ENCODE measurements at regions not wholly inside any gene's neighbourhood (a gene's known extent, or its start where the extent isn't known, plus 50 kb on each side); places are given as distances from the start of the nearest gene placed in this dataset.

- DNase-seq: no peak
Measured at GRCh38 chr16:5382484-5382883, 284.9 kb upstream of the EEF2KMT start.

- no peak for DNase-seq
Measured at GRCh38 chr16:5381481-5381880, 283.9 kb upstream of the EEF2KMT start.

- no peak for DNase-seq
Measured at GRCh38 chr16:5379954-5380353, 282.4 kb upstream of the EEF2KMT start.

GRCh38 chr16:5378531-5378930, 280.9 kb upstream of the EEF2KMT start:
- no peak for DNase-seq

- no peak for DNase-seq
Measured at GRCh38 chr16:5377280-5377898, 279.8 kb upstream of the EEF2KMT start.

GRCh38 chr16:5374184-5374583, 276.6 kb upstream of the EEF2KMT start:
- DNase-seq: no peak

GRCh38 chr16:5367951-5368350, 270.4 kb upstream of the EEF2KMT start:
- DNase-seq: no peak

GRCh38 chr16:5366126-5366525, 268.5 kb upstream of the EEF2KMT start:
- DNase-seq: no peak

- DNase-seq: no peak
Measured at GRCh38 chr16:5364186-5364585, 266.6 kb upstream of the EEF2KMT start.

- no peak for DNase-seq
Measured at GRCh38 chr16:5361322-5361721, 263.7 kb upstream of the EEF2KMT start.

- DNase-seq: no peak
Measured at GRCh38 chr16:5354645-5355044, 257.1 kb upstream of the EEF2KMT start.

- DNase-seq: no peak
Measured at GRCh38 chr16:5349670-5350517, 252.3 kb upstream of the EEF2KMT start.

GRCh38 chr16:5349101-5349500, 251.5 kb upstream of the EEF2KMT start:
- DNase-seq: no peak

- DNase-seq: no peak
Measured at GRCh38 chr16:5347561-5347960, 250.0 kb upstream of the EEF2KMT start.

- no peak for DNase-seq
Measured at GRCh38 chr16:5336941-5337340, 239.3 kb upstream of the EEF2KMT start.

GRCh38 chr16:5333991-5334390, 236.4 kb upstream of the EEF2KMT start:
- no peak for DNase-seq

GRCh38 chr16:5333126-5333525, 235.5 kb upstream of the EEF2KMT start:
- no peak for DNase-seq

- no peak for DNase-seq
Measured at GRCh38 chr16:5330058-5330457, 232.5 kb upstream of the EEF2KMT start.

- DNase-seq: no peak
Measured at GRCh38 chr16:5328546-5328945, 231.0 kb upstream of the EEF2KMT start.

GRCh38 chr16:5326395-5326794, 228.8 kb upstream of the EEF2KMT start:
- DNase-seq: no peak

- no peak for DNase-seq
Measured at GRCh38 chr16:5325932-5326331, 228.3 kb upstream of the EEF2KMT start.

GRCh38 chr16:5323284-5324141, 225.9 kb upstream of the EEF2KMT start:
- DNase-seq: no peak

GRCh38 chr16:5321930-5322329, 224.3 kb upstream of the EEF2KMT start:
- DNase-seq: no peak

- no peak for DNase-seq
Measured at GRCh38 chr16:5319799-5320198, 222.2 kb upstream of the EEF2KMT start.

Data from activated CD4-positive, alpha-beta T cell treated with anti-CD3 and anti-CD28 coated beads, Interleukin-2, Interleukin-6, amounts not matched to agents 100 ng/mL and 50 ng/mL, durations not matched to agents 16 hours and 8 hours (primary cell).